Memory B cell (primary cell): ENCODE measurements at regions not wholly inside any gene's neighbourhood (a gene's known extent, or its start where the extent isn't known, plus 50 kb on each side); places are given as distances from the start of the nearest gene placed in this dataset.

Experiments used
- ATAC-seq: fragments of 150-1000 bp; cut with Tn5 transposase; 2 replicates; pipeline ENCODE4 v1.10.0; 2021; ENCODE audit warnings: low read depth, mild to moderate bottlenecking, moderate library complexity
- DNase-seq, 2 donors: peaks; one replicate each; pipeline ENCODE4 v3.0.0; 2022; ENCODE audit warnings: low spot score in 2 of 2
- H3K27ac Mint-ChIP-seq: one replicate; pipeline ENCODE4 v1.8.0; 2022; ENCODE audit warnings: mild to moderate bottlenecking, moderate library complexity, mixed read lengths
- H3K27me3 Mint-ChIP-seq: one replicate; pipeline ENCODE4 v1.8.0; 2022; ENCODE audit warnings: mixed read lengths
- H3K36me3 Mint-ChIP-seq: one replicate; pipeline ENCODE4 v1.8.0; 2022; ENCODE audit warnings: mild to moderate bottlenecking, mixed read lengths
- H3K4me1 Mint-ChIP-seq: one replicate; pipeline ENCODE4 v1.8.0; 2022; ENCODE audit warnings: mixed read lengths
- H3K4me3 Mint-ChIP-seq: one replicate; pipeline ENCODE4 v1.8.0; 2022; ENCODE audit warnings: mild to moderate bottlenecking, moderate library complexity, mixed read lengths
- H3K9me3 Mint-ChIP-seq: one replicate; pipeline ENCODE4 v1.8.0; 2022; ENCODE audit warnings: mixed read lengths

- ATAC-seq (no peak), DNase-seq (no peak)
- H3K27me3 Mint-ChIP-seq: no peaks in the 10 kb centered on the region
- no peak overlapping the region for H3K4me3 Mint-ChIP-seq
- peaks cover 5% of the 10 kb centered on the region for H3K9me3 Mint-ChIP-seq
- H3K4me1 Mint-ChIP-seq: no peaks in the 10 kb centered on the region
- H3K36me3 Mint-ChIP-seq: no peaks in the 10 kb centered on the region
- H3K27ac Mint-ChIP-seq: no peak overlapping the region
Measured at GRCh38 chr2:193520709-193521458, 1326.2 kb upstream of the TMEFF2 start.

DNA sequence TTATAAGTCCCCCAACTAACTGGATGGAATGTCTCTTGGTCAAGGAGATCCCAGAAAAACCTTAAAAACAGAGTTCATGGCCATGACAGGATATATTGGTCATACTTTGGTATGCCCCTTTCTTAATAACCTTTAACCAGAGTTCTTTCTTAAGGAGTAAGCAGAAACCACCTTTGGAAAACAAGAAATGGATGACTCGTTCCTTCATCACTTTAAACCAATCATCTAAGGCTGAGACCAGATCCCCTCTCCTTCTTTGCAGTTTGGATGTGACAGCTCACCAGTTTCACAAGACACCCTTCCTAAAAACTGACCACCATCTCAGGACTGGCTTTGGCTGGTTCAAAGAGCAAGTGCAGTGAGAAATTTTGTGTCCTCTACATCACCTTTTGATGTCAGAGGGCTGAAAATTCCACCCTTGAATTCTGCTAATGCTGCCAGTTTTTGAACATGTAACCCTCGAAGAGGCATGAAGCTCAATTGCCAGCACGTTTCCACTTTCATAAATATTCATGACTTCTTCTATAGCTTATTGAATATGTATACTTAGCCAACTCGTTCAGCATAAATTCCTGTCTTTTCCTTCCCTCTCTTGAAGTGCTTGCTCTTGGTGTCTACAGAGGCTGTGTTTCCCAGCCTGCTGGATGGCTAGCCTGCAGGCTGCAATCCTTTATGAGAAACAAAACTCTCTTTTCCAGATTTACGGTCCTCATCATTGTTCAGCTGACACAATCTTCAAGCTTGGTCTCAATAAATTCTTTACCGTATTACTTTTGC is 1323.5 kb upstream of the TMEFF2 start:
- H3K9me3 Mint-ChIP-seq: peaks cover 5% of the 10 kb centered on the region
- no peaks in the 10 kb centered on the region for H3K4me1 Mint-ChIP-seq

GRCh38 chr2:193517615-193518014 is 1322.9 kb upstream of the TMEFF2 start:
- Mint-ChIP-seq H3K4me1 (no peaks in the 10 kb centered on the region), H3K4me3 (no peak overlapping the region), H3K27me3 (no peaks in the 10 kb centered on the region), H3K27ac (no peak overlapping the region), H3K36me3 (no peaks in the 10 kb centered on the region), H3K9me3 (peaks cover 5% of the 10 kb centered on the region)
- DNase-seq (no peak), ATAC-seq (no peak)

More for the DNA sequence above, 1323.5 kb upstream of the TMEFF2 start:
- DNase-seq (no peak), ATAC-seq (no peak)
- Mint-ChIP-seq H3K27ac (no peak overlapping the region), H3K27me3 (no peaks in the 10 kb centered on the region), H3K36me3 (no peaks in the 10 kb centered on the region), H3K4me3 (no peak overlapping the region)

DNA sequence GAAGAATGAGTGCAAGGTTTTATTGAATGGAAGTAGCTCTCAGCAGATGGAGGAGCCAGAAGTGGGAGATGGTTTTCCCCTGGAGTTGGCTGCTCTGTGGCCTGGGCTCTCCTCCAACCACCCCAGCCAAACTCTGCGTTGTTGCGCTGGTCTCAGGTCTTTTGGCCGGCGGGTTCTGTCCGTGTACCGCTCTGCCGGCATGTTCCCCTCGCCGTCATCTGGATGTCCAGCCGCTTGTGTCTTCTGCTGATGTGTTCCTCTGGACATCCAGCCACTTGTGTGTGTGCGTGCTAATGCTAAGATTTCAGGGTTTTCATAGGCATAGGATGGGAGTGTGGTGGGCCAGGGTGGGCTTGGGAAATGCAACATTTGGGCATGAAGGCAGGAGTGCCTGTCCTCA is 1311.3 kb upstream of the TMEFF2 start:
- H3K9me3 Mint-ChIP-seq: no peaks in the 10 kb centered on the region
- no peak overlapping the region for H3K27ac Mint-ChIP-seq
- H3K4me1 Mint-ChIP-seq: no peaks in the 10 kb centered on the region
- no peak overlapping the region for H3K4me3 Mint-ChIP-seq
- DNase-seq (no peak), ATAC-seq (no peak)
- no peaks in the 10 kb centered on the region for H3K36me3 Mint-ChIP-seq
- H3K27me3 Mint-ChIP-seq: no peaks in the 10 kb centered on the region

GRCh38 chr2:193505620-193506019 is 1310.9 kb upstream of the TMEFF2 start:
- no peaks in the 10 kb centered on the region for H3K36me3 Mint-ChIP-seq
- H3K27ac Mint-ChIP-seq: no peak overlapping the region
- H3K27me3 Mint-ChIP-seq: no peaks in the 10 kb centered on the region
- no peak for ATAC-seq
- H3K9me3 Mint-ChIP-seq: no peaks in the 10 kb centered on the region
- no peaks in the 10 kb centered on the region for H3K4me1 Mint-ChIP-seq
- H3K4me3 Mint-ChIP-seq: no peak overlapping the region
- DNase-seq: no peak

DNA sequence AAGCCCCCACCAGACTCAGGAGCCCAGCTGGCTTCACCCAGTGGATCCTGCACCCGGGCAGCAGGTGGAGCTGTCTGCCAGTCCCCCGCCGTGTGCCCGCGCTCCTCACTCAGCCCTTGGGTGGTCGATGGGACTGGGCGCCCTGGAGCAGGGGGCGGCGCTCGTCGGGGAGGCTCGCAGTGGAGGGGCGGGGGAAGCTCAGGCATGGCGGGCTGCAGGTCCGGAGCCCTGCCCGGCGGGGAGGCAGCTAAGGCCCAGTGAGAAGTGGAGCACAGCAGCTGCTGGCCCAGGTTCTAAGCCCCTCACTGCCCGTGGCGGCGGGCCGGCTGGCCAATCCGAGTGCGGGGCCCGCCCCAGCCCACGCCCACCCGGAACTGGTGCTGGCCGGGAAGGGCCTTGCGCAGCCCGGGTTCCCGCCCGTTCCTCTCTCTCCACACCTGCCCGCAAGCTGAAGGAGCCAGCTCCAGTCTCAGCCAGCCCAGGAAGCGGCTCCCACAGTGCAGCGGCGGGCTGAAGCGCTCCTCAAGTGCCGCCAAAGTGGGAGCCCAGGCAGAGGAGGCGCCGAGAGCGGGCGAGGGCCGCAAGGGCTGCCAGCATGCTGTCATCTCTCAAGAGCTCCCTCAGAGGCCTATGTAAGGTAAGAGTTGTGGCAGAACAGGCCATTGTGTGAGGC is 1307.8 kb upstream of the TMEFF2 start:
- H3K9me3 Mint-ChIP-seq: no peaks in the 10 kb centered on the region
- no peaks in the 10 kb centered on the region for H3K4me1 Mint-ChIP-seq
- H3K27ac Mint-ChIP-seq: no peak overlapping the region
- no peaks in the 10 kb centered on the region for H3K36me3 Mint-ChIP-seq
- ATAC-seq: no peak
- no peak overlapping the region for H3K4me3 Mint-ChIP-seq
- no peak for DNase-seq
- no peaks in the 10 kb centered on the region for H3K27me3 Mint-ChIP-seq

GRCh38 chr2:193496786-193497185 is 1302.1 kb upstream of the TMEFF2 start:
- H3K9me3 Mint-ChIP-seq: no peaks in the 10 kb centered on the region

DNA sequence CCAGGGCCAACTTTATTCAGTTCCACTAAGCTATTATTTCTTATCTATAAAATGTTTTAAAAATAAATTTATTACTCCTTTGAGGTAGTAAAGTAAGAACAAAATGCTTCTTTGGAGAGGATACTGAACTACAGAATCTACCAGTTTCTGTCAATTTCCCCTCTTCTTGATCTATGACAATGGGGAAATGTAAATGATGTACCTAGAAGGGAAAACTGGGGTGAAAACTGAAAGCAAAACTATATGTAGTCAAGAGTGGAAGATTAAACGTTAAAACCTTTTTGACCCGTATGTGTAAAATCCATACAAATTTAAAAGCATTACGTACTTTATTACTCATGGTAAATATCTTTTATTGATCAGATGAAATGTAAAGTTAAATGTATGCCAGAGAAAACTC is 1287.8 kb upstream of the TMEFF2 start:
- Mint-ChIP-seq H3K9me3 (peaks cover 4% of the 10 kb centered on the region), H3K4me1 (peaks cover 3% of the 10 kb centered on the region), H3K27me3 (no peaks in the 10 kb centered on the region), H3K27ac (peak overlapping the region; percentile 69), H3K4me3 (peak overlapping the region; percentile 45), H3K36me3 (no peaks in the 10 kb centered on the region)
- DNase-seq: no peak
- ATAC-seq: peak; percentile 97

More at GRCh38 chr2:193496786-193497185, 1302.1 kb upstream of the TMEFF2 start:
- DNase-seq (no peak), ATAC-seq (no peak)
- Mint-ChIP-seq H3K4me3 (no peak overlapping the region), H3K4me1 (peaks cover 2% of the 10 kb centered on the region), H3K36me3 (no peaks in the 10 kb centered on the region), H3K27ac (no peak overlapping the region), H3K27me3 (no peaks in the 10 kb centered on the region)

DNA sequence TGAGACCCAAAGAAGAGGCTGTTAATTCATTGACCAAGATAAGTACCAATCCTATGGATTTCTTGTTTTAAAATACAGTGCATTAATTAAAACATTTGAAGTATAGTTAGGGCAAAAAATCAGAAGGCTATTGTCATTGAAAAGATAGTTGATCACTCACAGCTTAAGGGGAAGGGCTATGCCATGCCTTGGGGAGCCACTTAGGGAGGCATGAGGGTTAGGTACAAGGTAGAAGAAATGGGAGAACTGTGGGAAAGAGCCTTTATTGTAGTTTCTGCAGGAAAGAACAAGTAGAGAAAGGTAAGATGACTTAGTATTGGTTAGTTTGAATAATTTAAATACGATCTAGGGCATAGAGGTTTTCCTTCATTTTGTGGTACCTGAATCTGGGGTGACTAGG is 1285.5 kb upstream of the TMEFF2 start:
- Mint-ChIP-seq H3K27me3 (no peaks in the 10 kb centered on the region), H3K36me3 (no peaks in the 10 kb centered on the region), H3K4me3 (no peak overlapping the region), H3K9me3 (peaks cover 4% of the 10 kb centered on the region), H3K27ac (no peak overlapping the region), H3K4me1 (peaks cover 17% of the 10 kb centered on the region)
- DNase-seq (no peak), ATAC-seq (no peak)

DNA sequence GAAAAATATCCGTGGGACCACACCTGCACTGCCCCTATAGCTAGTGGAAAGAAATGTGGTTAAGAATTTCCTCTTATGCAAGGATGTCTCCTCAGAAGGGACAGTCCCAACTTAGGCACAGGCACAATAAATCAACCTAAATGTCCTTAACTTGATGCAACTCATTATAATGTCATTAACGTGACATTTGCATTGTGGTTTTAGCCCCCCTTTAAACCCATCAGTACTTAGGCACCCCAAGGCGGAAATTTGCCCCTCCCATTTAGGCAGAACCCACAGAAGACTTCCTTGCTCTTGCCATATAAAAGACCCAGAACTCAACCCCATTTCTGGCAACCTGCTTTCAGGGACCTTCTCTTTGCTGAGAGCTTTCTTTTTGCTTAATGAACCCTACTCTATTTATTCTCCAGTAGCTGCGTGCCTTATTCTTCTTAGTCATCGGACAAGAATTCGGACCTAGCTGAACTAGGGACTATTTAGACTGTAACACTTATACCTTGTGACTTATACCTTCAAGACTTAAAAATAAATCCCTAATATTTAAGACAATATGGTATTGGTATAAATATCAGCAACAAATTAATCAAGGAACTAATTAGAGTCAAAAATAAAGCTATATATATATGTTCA is 1281.6 kb upstream of the TMEFF2 start:
- peak in 1 of 2 donors; percentile 7 for DNase-seq
- peak overlapping the region; percentile 30 for H3K4me3 Mint-ChIP-seq
- ATAC-seq: peak; percentile 82
- peaks cover 18% of the 10 kb centered on the region for H3K4me1 Mint-ChIP-seq
- no peaks in the 10 kb centered on the region for H3K27me3 Mint-ChIP-seq
- no peaks in the 10 kb centered on the region for H3K36me3 Mint-ChIP-seq
- peaks cover 7% of the 10 kb centered on the region for H3K9me3 Mint-ChIP-seq
- H3K27ac Mint-ChIP-seq: peak overlapping the region; percentile 68

GRCh38 chr2:193475038-193475437 is 1280.3 kb upstream of the TMEFF2 start:
- Mint-ChIP-seq H3K27me3 (no peaks in the 10 kb centered on the region), H3K36me3 (no peaks in the 10 kb centered on the region), H3K27ac (peak overlapping the region; percentile 68), H3K9me3 (peaks cover 3% of the 10 kb centered on the region), H3K4me3 (no peak overlapping the region), H3K4me1 (peaks cover 21% of the 10 kb centered on the region)
- ATAC-seq (no peak), DNase-seq (no peak)

- Mint-ChIP-seq H3K27me3 (no peaks in the 10 kb centered on the region), H3K4me1 (peaks cover 15% of the 10 kb centered on the region), H3K9me3 (peaks cover 9% of the 10 kb centered on the region), H3K4me3 (no peak overlapping the region), H3K27ac (peak overlapping the region; percentile 45), H3K36me3 (no peaks in the 10 kb centered on the region)
- DNase-seq (no peak), ATAC-seq (peak; percentile 47)
Measured at GRCh38 chr2:193469251-193469650, 1274.5 kb upstream of the TMEFF2 start.

- ATAC-seq: no peak
- Mint-ChIP-seq H3K9me3 (peaks cover 7% of the 10 kb centered on the region), H3K36me3 (no peaks in the 10 kb centered on the region), H3K4me3 (no peak overlapping the region), H3K27ac (no peak overlapping the region), H3K4me1 (peaks cover 15% of the 10 kb centered on the region), H3K27me3 (no peaks in the 10 kb centered on the region)
- no peak for DNase-seq
Measured at GRCh38 chr2:193467276-193467987, 1272.7 kb upstream of the TMEFF2 start.
